Testis (tissue), 2 donors: ENCODE measurements at regions not wholly inside any gene's neighbourhood (a gene's known extent, or its start where the extent isn't known, plus 50 kb on each side); places are given as distances from the start of the nearest gene placed in this dataset.

ENCODE experiments used
- POLR2A ChIP-seq: fragments of 450-650 bp; IDR thresholded peaks from one replicate; pipeline ENCODE4 v1.6.1; 2017; ENCODE audit warnings: antibody characterized with exemption, mild to moderate bottlenecking, moderate library complexity
- TF ChIP-seq, protein P1 (sequence below), 3 experiments: fragments of 450-650 bp in 2 of 3; fragments of 200-600 bp in 1 of 3; sonication (generic) in 1 of 3; IDR thresholded peaks; one replicate each; pipeline ENCODE4 v1.5.1; 2016 to 2019; ENCODE audit warnings: antibody characterized with exemption in 3 of 3, mild to moderate bottlenecking in 2 of 3, moderate library complexity in 1 of 3

DNA sequence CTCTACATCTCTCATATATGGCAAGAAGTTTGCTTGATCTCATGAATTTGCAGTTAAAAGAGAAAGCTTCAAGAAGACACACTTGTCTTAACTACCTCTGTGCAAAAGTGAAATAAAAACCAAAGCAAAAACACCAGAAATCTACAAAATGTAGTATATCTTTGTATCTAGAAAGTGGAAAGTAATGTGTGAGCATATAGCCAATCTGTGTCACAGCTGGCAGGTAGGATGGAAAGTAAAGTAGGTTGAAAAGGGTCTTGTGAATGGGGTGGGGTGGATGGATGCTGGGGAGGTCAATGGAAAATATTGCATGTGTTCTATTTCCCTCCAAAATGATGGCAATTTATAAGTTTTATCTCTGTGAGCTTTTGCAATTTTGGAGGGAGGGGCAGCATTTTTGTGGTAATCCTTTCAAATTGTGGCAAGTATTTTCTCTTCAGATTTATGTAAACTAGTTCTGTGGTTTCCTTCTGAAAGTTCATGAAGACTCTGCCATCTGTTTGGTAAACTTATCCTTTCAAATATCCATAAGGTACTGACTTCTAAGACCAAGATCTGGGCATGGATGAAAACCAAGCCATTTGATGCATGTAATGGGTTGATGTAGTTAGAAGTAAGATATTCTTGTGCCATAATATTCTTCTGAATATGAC is 215.9 kb upstream of the GIMD1 start:
- TF ChIP-seq, protein P1, sequence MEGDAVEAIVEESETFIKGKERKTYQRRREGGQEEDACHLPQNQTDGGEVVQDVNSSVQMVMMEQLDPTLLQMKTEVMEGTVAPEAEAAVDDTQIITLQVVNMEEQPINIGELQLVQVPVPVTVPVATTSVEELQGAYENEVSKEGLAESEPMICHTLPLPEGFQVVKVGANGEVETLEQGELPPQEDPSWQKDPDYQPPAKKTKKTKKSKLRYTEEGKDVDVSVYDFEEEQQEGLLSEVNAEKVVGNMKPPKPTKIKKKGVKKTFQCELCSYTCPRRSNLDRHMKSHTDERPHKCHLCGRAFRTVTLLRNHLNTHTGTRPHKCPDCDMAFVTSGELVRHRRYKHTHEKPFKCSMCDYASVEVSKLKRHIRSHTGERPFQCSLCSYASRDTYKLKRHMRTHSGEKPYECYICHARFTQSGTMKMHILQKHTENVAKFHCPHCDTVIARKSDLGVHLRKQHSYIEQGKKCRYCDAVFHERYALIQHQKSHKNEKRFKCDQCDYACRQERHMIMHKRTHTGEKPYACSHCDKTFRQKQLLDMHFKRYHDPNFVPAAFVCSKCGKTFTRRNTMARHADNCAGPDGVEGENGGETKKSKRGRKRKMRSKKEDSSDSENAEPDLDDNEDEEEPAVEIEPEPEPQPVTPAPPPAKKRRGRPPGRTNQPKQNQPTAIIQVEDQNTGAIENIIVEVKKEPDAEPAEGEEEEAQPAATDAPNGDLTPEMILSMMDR (IDR thresholded peaks at IDR 0.05): no peak
- TF ChIP-seq POLR2A: no peak
